Smooth muscle cell (in vitro differentiated cells): ENCODE measurements at regions not wholly inside any gene's neighbourhood (a gene's known extent, or its start where the extent isn't known, plus 50 kb on each side); places are given as distances from the start of the nearest gene placed in this dataset.

Experiments
- DNase-seq: peaks from one replicate; lab custom pipeline; 2025; ENCODE audit not compliant: unreplicated experiment; lab: John Stamatoyannopoulos, UW
- H2AFZ ChIP-seq: fragments of 200-600 bp; sonication (generic); 2 replicates; pipeline ENCODE4 v1.6.0; 2016; ENCODE audit warnings: antibody characterized with exemption, low read depth, mild to moderate bottlenecking
- H3F3A ChIP-seq: fragments of 200-600 bp; sonication (generic); 2 replicates; pipeline ENCODE4 v1.6.0; 2017; ENCODE audit warnings: antibody characterized with exemption, low read depth
- H3K27ac ChIP-seq: fragments of 200-600 bp; sonication (generic); 2 replicates; pipeline ENCODE4 v1.5.1; 2016; ENCODE audit warnings: low read depth, mild to moderate bottlenecking
- H3K27me3 ChIP-seq: fragments of 200-600 bp; sonication (generic); 2 replicates; pipeline ENCODE4 v1.6.1; 2016; ENCODE audit warnings: low read depth, mild to moderate bottlenecking
- H3K36me3 ChIP-seq: fragments of 200-600 bp; sonication (generic); 2 replicates; pipeline ENCODE4 v1.5.1; 2016; ENCODE audit warnings: low read depth
- H3K4me1 ChIP-seq: fragments of 200-600 bp; sonication (generic); 2 replicates; pipeline ENCODE4 v1.5.1; 2016; ENCODE audit warnings: low read depth
- H3K4me2 ChIP-seq: fragments of 200-600 bp; sonication (generic); 2 replicates; pipeline ENCODE4 v1.6.0; 2016; ENCODE audit warnings: mild to moderate bottlenecking
- H3K4me3 ChIP-seq: fragments of 200-600 bp; sonication (generic); 2 replicates; pipeline ENCODE4 v1.5.1; 2016; ENCODE audit warnings: mild to moderate bottlenecking
- H3K79me2 ChIP-seq: fragments of 200-600 bp; sonication (generic); 2 replicates; pipeline ENCODE4 v1.6.0; 2016; ENCODE audit warnings: low read depth, mild to moderate bottlenecking
- H3K9ac ChIP-seq: fragments of 200-600 bp; sonication (generic); 2 replicates; pipeline ENCODE4 v1.6.0; 2016; ENCODE audit warnings: low read depth
- H3K9me3 ChIP-seq: fragments of 200-600 bp; sonication (generic); replicated peaks from 2 replicates; pipeline ENCODE4 v1.5.1; 2016; ENCODE audit warnings: low read depth
- H4K20me1 ChIP-seq: fragments of 200-600 bp; sonication (generic); 2 replicates; pipeline ENCODE4 v1.6.0; 2016; ENCODE audit warnings: low read depth
- CTCF ChIP-seq: fragments of 200-600 bp; sonication (generic); IDR thresholded peaks from 2 replicates; pipeline ENCODE4 v1.5.1; 2017; ENCODE audit warnings: borderline replicate concordance, mild to moderate bottlenecking, antibody characterized with exemption; ENCODE audit not compliant: insufficient read depth, poor library complexity, severe bottlenecking
- WGBS: methylation state at CpG from one replicate; pipeline ENCODE4 v1.1.7; 2016; ENCODE audit warnings: low lambda C conversion rate; 5-methylcytosine and 5-hydroxymethylcytosine counted together

DNA sequence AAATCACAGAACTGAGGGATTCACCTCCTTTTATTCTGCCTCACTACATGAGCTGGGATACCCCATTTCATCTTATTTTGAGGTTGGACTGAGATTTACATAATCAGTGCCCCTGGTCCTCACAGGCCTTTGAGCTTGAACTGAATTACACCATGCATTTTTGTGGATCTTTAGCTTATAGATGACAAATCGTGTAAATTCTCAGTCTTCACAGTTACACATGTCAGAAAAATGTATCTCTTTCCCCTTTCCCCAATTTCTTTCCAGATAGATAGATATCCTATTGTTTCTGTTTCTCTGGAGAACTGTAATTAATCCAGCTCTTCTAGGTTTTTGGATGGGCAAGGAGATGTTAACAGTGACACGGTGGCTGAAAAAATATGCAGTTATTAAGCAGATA lies 1778.9 kb upstream of the SEL1L start:
- 76% methylated on average over 2 of the region's 2 CpGs for WGBS
- H3F3A ChIP-seq, result no peaks in the 10 kb centered on the region
- H3K9me3 ChIP-seq, result no peaks in the 10 kb centered on the region
- H3K27ac ChIP-seq, result no peak overlapping the region
- no peaks in the 10 kb centered on the region for H3K4me1 ChIP-seq
- DNase-seq, result no peak
- H3K36me3 ChIP-seq, result no peaks in the 10 kb centered on the region
- no peak overlapping the region for H3K9ac ChIP-seq
- no peak overlapping the region for H3K4me2 ChIP-seq
- H3K4me3 ChIP-seq, result no peak overlapping the region
- no peak for TF ChIP-seq CTCF
- H2AFZ ChIP-seq, result no peak overlapping the region
- H3K27me3 ChIP-seq, result no peaks in the 10 kb centered on the region
- no peaks in the 10 kb centered on the region for H3K79me2 ChIP-seq
- H4K20me1 ChIP-seq, result no peaks in the 10 kb centered on the region

DNA sequence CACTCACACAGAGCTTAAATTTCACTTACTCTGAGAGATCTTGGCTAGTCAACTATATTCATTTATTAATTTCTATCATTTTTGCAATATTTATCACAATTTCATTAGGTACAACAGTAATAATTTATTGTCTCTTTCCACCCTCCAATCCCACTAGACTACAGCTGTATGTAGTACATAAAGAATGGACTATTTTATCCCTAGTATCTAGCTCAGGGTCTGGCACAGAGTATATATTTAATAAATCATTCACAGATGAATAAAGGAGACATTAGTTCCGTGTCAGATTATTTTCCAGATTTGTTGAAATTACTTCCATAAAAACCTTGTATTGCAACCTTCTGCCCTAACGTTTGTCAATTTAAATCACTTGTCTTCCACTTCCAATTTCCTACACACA lies 1781.1 kb upstream of the SEL1L start:
- 93% methylated on average over 2 of the region's 2 CpGs for WGBS

DNA sequence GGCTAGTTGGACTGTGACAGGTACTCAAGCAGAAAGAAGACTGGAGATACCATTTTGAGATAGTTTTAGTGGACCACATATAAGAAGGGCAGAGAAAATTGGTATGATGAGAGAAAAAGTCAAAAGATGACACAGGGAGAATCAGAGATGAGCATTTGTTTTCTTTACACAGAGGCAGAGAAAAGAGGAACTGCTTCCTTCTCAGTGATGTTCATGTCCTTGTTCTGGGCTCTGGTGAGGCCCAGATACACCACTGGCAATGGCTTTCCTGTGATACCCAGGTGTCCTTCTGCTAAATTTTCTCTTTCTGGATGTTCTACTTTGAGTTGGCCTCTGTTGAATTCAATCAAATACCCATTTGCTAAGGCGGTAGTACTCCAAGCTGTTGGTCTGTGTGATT lies 1782.7 kb upstream of the SEL1L start:
- Histone ChIP-seq H3K9me3 (no peaks in the 10 kb centered on the region), H3K9ac (no peak overlapping the region), H3K27ac (no peak overlapping the region), H3F3A (no peaks in the 10 kb centered on the region), H2AFZ (no peak overlapping the region), H4K20me1 (no peaks in the 10 kb centered on the region), H3K4me2 (no peak overlapping the region), H3K79me2 (no peaks in the 10 kb centered on the region), H3K4me1 (no peaks in the 10 kb centered on the region), H3K27me3 (no peaks in the 10 kb centered on the region), H3K4me3 (no peak overlapping the region), H3K36me3 (no peaks in the 10 kb centered on the region)
- no peak for TF ChIP-seq CTCF
- WGBS, result 94% methylated on average over 1 of the region's 1 CpG
- DNase-seq, result no peak

More for the DNA sequence above, 1781.1 kb upstream of the SEL1L start:
- no peak for DNase-seq
- Histone ChIP-seq H4K20me1 (no peaks in the 10 kb centered on the region), H3K9me3 (no peaks in the 10 kb centered on the region), H3F3A (no peaks in the 10 kb centered on the region), H3K4me1 (no peaks in the 10 kb centered on the region), H3K27me3 (no peaks in the 10 kb centered on the region), H3K4me2 (no peak overlapping the region), H3K79me2 (no peaks in the 10 kb centered on the region), H2AFZ (no peak overlapping the region), H3K36me3 (no peaks in the 10 kb centered on the region), H3K9ac (no peak overlapping the region), H3K27ac (no peak overlapping the region), H3K4me3 (no peak overlapping the region)
- TF ChIP-seq CTCF, result no peak

- H3K27ac ChIP-seq, result no peak overlapping the region
- 85% methylated on average over 2 of the region's 2 CpGs for WGBS
- no peaks in the 10 kb centered on the region for H4K20me1 ChIP-seq
- H3K9ac ChIP-seq, result no peak overlapping the region
- no peaks in the 10 kb centered on the region for H3F3A ChIP-seq
- H2AFZ ChIP-seq, result no peak overlapping the region
- no peaks in the 10 kb centered on the region for H3K9me3 ChIP-seq
- no peaks in the 10 kb centered on the region for H3K4me1 ChIP-seq
- H3K4me3 ChIP-seq, result no peak overlapping the region
- TF ChIP-seq CTCF, result no peak
- no peaks in the 10 kb centered on the region for H3K36me3 ChIP-seq
- H3K79me2 ChIP-seq, result no peaks in the 10 kb centered on the region
- no peak overlapping the region for H3K4me2 ChIP-seq
- DNase-seq, result no peak
- no peaks in the 10 kb centered on the region for H3K27me3 ChIP-seq
Measured at GRCh38 chr14:83320837-83321236, 1787.2 kb upstream of the SEL1L start.
